PC-3 (cell line): ENCODE measurements at regions not wholly inside any gene's neighbourhood (a gene's known extent, or its start where the extent isn't known, plus 50 kb on each side); places are given as distances from the start of the nearest gene placed in this dataset.

Source experiments
- CTCF ChIP-seq: fragments of 300-600 bp; sonication (generic); conservative IDR thresholded peaks from 2 replicates; pipeline ENCODE4 v1.5.1; 2017; ENCODE audit warnings: antibody characterized with exemption, low read depth, mild to moderate bottlenecking, low read length
- EZH2 ChIP-seq: fragments of 300-600 bp; sonication (generic); IDR thresholded peaks from one replicate; pipeline ENCODE4 v1.6.1; 2017; ENCODE audit warnings: antibody characterized with exemption, mild to moderate bottlenecking, low read length; ENCODE audit not compliant: unreplicated experiment
- EZH2phosphoT487 ChIP-seq: fragments of 300-600 bp; sonication (generic); IDR thresholded peaks from 2 replicates; pipeline ENCODE4 v1.6.1; 2018; ENCODE audit warnings: mild to moderate bottlenecking, antibody characterized with exemption, low read length, borderline replicate concordance

- no peak for TF ChIP-seq CTCF
- no peak for TF ChIP-seq EZH2
- no peak for TF ChIP-seq EZH2phosphoT487
Observed at GRCh38 chr1:157237981-157238380, 99.8 kb upstream of the ETV3 start.
